ENCODE measurements at regions not wholly inside any gene's neighbourhood (a gene's known extent, or its start where the extent isn't known, plus 50 kb on each side); places are given as distances from the start of the nearest gene placed in this dataset.

DNA sequence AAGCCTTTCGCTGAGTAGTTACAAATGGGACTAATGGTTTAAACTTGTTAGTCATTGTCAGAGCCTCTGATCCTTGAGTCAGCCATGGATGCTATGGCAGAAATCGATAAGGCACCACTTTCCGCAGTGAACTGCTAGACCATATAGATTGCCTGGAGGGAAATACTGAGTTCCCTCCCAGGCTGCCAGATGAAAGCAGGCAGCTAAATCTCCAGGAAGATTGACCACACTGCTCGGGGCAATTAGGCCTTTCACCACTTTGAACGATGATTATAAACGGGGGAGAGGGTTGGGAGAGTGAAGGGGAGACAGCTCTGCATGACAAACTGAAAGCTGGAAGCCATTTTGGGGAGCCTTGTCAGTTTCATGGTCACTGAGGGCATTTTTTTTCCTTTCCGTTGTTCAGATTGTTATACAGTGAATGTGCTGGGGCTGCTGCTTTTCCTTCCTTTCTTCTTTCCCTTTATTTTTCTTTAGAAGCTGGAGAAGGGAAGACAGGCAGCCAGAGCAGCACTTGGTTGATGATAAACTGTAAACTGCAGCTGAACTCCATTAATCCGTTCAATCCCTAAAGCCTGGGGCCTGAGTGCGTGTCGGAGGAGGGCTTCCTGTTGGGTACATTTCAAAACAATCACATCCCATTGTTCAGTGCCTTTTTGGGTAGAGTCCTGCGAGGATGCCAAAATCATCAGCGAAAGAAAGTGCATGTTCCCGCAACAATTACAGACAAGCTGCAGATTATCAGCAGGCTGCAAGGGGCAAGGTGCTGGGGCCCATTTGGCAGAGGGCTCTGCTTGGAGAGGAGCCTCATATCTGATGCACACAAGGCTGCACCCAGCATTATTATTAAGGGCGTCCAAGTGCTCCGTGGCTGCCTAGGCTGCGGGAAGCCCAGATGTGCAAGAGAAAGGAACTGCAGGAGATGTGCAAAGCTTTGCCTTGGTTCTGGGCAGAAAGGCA, 308.4 kb downstream of the PSAT1 start:
- DNase-seq (ENCODE audit: low read depth), result no peak

- DNase-seq (ENCODE audit: low read depth), result no peak
Measured at GRCh38 chr9:78606001-78606379, 309.1 kb downstream of the PSAT1 start.

- DNase-seq (ENCODE audit: low read depth), result no peak
Measured at GRCh38 chr9:78607853-78608252, 310.9 kb downstream of the PSAT1 start.

- no peak for DNase-seq (ENCODE audit: low read depth)
Measured at GRCh38 chr9:78609450-78609849, 312.5 kb downstream of the PSAT1 start.

- no peak for DNase-seq (ENCODE audit: low read depth)
Measured at GRCh38 chr9:78612091-78612490, 315.2 kb downstream of the PSAT1 start.

DNA sequence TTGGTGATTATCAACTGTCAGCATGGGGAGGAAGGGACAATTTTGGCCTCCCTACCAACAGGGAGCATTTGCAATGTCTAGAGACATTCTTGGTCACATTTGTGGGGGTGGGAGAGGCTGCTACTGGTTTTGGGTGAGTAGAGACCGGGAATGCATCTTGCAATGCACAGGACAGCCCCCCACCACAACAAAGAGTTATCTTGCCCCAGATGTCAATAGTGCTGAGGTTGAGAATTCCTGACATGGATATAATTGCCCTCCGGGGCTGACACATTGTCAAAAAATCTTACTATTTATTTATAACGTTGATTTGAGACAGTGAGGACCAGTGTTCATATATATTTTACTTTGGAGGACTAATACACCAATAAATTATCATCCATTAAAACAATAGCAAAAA, 316.1 kb downstream of the PSAT1 start:
- DNase-seq (ENCODE audit: low read depth), result no peak

DNA sequence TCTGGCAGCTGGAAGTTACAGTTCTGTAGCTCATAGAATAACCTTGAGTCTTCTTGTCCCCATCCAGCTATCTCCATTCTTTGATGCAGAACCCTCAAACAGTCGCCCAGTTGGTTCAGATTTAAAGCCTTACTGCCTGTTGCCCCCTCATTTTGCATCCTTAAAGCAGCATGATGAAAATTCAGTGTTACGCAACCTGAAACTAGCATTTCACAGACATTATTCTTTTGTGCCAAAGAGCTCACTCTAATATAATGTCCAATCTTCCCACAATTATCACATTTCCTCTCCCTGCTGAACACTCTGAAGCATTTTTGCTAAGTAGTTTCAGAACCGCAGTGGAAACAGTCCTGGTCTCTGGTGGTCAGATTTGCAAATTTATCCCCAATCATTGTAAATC, 318.0 kb downstream of the PSAT1 start:
- DNase-seq (ENCODE audit: low read depth), result no peak

- DNase-seq (ENCODE audit: low read depth), result no peak
Measured at GRCh38 chr9:78615372-78615771, 318.4 kb downstream of the PSAT1 start.

GRCh38 chr9:78618735-78619134, 321.8 kb downstream of the PSAT1 start:
- DNase-seq (ENCODE audit: low read depth), result no peak

GRCh38 chr9:78620303-78620702, 323.4 kb downstream of the PSAT1 start:
- DNase-seq (ENCODE audit: low read depth), result no peak

DNA sequence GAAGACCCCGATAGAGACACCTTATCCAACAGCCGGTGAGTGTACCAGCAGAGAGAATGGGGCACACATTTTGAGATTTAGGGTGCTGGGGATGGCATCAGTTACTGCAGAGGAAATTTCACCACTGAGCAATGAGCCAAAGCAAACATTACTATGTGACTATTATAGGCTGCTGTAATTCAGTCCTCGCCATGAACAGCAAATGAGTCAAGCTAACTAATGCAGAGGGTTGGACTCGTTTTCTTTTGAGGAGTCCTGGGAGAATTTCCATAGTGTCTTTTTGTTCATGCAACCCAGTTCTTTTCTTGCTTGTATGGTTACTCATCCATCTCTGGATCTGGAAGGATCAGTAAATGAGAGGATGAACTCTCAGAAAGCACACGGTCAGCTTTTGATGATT, 323.8 kb downstream of the PSAT1 start:
- no peak for DNase-seq (ENCODE audit: low read depth)

DNA sequence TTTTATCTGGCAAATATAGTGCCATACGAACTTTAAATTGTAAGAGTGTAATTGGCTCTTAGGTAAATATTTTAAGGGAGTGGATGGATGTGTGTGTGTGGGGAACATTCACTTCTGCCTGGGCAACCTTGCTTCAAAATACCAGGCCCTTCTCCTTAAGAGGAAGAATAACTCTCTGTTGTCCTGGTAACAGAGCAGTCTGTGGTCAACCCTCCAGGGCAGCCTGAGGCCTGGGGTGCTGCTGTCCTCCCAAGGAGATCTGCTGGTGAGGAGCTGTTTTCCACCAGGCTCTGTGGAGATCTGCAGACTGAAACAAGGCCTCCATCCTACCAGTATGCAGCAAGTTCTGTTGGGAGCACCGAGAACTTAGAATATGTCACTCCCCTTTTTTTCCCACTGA, 325.2 kb downstream of the PSAT1 start:
- no peak for DNase-seq (ENCODE audit: low read depth)

GRCh38 chr9:78626971-78627370, 330.0 kb downstream of the PSAT1 start:
- no peak for DNase-seq (ENCODE audit: low read depth)

DNA sequence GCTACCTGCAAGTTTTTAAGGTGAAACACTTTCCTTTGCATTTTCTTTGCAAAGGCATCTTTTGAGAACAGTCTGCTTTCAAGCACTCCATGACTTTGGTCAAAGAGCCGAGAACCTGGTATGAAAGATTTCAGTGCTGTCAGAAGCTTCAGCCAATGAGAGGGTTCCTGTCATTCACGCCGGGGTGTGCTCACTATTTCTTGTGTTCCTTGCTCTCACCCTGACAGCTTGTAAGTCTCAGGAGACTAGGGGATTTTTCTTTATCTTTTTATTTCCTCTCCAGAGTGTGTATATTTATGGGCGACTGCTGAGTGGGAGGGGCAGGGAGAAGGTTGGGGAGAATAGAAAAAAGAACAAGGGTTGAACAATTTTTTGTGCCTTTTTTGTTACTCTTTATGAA, 334.0 kb downstream of the PSAT1 start:
- no peak for DNase-seq (ENCODE audit: low read depth)

DNA sequence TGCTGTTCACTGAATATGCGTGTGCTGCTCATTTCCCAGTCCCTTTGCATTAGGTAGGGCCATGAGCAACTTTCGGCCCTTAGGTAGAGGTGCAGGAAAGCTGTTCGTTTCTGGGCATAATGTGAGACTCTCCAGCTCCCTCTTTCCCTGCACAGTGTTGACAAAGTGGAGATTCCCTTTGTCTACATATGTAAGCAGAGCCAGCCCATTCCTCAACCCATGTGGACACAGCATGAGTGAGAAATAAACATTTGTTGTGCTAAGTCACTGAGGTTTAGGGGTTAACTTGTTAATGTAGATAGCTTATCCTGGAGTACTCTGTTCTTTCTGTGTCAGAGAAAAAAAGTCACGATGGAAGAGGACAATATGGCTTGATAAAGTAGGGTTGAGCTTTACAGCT, 343.8 kb downstream of the PSAT1 start:
- no peak for DNase-seq (ENCODE audit: low read depth)

DNA sequence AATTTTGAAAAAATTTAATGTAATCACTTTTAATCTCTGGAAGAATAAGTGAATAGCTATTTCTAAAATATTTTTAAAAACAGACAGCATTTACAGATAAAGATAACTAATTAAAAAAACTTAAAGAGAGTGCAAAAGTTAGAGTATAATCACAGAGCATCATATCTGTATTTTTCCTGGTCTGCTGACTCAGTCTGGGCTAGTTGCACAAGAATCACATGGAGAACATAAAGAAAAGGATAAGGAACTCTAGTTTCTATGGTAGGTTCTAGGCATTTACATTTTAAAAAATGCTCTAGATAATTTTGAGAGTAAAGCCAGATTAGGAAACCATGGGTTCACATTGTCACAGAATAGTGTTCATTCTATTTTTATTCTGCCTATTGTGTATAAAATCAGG, 347.4 kb downstream of the PSAT1 start:
- DNase-seq (ENCODE audit: low read depth), result no peak

- no peak for DNase-seq (ENCODE audit: low read depth)
Measured at GRCh38 chr9:78654324-78654723, 357.4 kb downstream of the PSAT1 start.

DNA sequence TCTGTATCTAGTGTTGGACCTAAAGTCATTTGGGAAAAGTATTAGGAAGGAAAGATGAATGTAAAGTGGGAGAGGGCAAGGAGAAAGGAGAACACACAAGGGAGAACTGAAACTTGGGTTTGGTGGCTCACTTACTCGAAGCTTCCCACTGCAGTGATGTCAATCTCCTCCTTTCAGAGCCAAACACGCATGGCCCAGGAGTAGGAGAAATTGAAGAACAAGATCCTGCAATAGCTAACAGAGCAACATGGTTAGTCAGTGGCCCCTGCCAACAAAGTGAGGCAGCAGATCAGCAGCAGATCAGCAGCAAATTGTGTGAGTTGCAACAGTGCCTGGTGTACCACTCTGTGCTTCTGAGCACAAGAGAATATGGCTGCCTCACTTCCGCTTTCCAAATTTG, 366.4 kb downstream of the PSAT1 start:
- DNase-seq (ENCODE audit: low read depth), result no peak

DNA sequence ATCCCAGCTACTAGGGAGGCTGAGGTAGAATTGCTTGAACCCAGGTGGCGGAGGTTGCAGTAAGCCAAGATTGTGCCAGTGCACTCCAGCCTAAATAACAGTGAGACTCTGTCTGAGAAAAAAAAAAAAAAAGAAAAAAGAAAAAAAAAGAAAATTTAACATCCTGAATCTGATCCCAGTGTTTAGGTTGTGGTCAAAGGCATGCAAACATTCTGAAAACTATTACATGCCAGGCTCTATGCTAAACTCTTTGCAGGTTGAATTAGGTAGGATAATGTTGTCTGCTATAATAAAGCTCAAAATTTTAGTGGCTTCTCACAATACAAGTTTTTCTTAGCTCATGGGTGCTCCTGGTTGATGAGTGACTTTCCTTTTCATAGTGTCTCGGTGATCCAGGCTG, 367.4 kb downstream of the PSAT1 start:
- DNase-seq (ENCODE audit: low read depth), result no peak

GRCh38 chr9:78666818-78667414, 370.0 kb downstream of the PSAT1 start:
- no peak for DNase-seq (ENCODE audit: low read depth)

GRCh38 chr9:78668148-78668832, 371.4 kb downstream of the PSAT1 start:
- DNase-seq (ENCODE audit: low read depth), result no peak

GRCh38 chr9:78669591-78669990, 372.7 kb downstream of the PSAT1 start:
- no peak for DNase-seq (ENCODE audit: low read depth)

GRCh38 chr9:78671785-78672184, 374.9 kb downstream of the PSAT1 start:
- DNase-seq (ENCODE audit: low read depth), result no peak

Measured in stimulated activated CD8-positive, alpha-beta memory T cell treated with anti-CD3 and anti-CD28 coated beads, Interleukin-15, amount 100 ng/mL, for 24 hours (primary cell).